C4-2B (cell line): ENCODE measurements at regions not wholly inside any gene's neighbourhood (a gene's known extent, or its start where the extent isn't known, plus 50 kb on each side); places are given as distances from the start of the nearest gene placed in this dataset.

ENCODE experiments used
- ZFX ChIP-seq: fragments of 450-650 bp; IDR thresholded peaks from 2 replicates; pipeline ENCODE4 v1.6.1; 2017
- TF ChIP-seq, protein P1 (sequence below): fragments of 450-650 bp; conservative IDR thresholded peaks from 2 replicates; pipeline ENCODE4 v1.5.1; 2017; ENCODE audit warnings: mild to moderate bottlenecking

GRCh38 chr20:43383026-43383795 lies 74.5 kb upstream of the SRSF6 start:
- TF ChIP-seq, protein P1, sequence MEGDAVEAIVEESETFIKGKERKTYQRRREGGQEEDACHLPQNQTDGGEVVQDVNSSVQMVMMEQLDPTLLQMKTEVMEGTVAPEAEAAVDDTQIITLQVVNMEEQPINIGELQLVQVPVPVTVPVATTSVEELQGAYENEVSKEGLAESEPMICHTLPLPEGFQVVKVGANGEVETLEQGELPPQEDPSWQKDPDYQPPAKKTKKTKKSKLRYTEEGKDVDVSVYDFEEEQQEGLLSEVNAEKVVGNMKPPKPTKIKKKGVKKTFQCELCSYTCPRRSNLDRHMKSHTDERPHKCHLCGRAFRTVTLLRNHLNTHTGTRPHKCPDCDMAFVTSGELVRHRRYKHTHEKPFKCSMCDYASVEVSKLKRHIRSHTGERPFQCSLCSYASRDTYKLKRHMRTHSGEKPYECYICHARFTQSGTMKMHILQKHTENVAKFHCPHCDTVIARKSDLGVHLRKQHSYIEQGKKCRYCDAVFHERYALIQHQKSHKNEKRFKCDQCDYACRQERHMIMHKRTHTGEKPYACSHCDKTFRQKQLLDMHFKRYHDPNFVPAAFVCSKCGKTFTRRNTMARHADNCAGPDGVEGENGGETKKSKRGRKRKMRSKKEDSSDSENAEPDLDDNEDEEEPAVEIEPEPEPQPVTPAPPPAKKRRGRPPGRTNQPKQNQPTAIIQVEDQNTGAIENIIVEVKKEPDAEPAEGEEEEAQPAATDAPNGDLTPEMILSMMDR = no peak
- TF ChIP-seq ZFX = no peak
